HepG2 (cell line): ENCODE measurements at regions not wholly inside any gene's neighbourhood (a gene's known extent, or its start where the extent isn't known, plus 50 kb on each side); places are given as distances from the start of the nearest gene placed in this dataset.

Source experiments
- ATAC-seq: fragments of 200-7000 bp; cut with Tn5 transposase; 3 replicates; pipeline ENCODE4 v1.9.1; 2020; ENCODE audit warnings: mild to moderate bottlenecking, moderate library complexity
- BruUV-seq: library from RNA; stranded (reverse); fragments of 400-500 nt; replicated peaks from 2 replicates; lab custom pipeline; 2021; lab: Mats Ljungman, UMichigan
- CTCF ChIA-PET: fragments of 300-600 bp; formaldehyde crosslinking; extraction: SDS; loops from one replicate; lab custom pipeline; 2021; ENCODE audit warnings: low total read pairs, inconsistent platforms, low intra/inter-chr PET ratio; lab: Yijun Ruan, JAX
- POLR2A ChIA-PET: fragments of 350-600 bp; sonication (Branson Sonifier 250); formaldehyde crosslinking; loops from one replicate; lab custom pipeline; 2020; ENCODE audit warnings: antibody characterized with exemption, inconsistent platforms; lab: Yijun Ruan, JAX
- DNase-seq: peaks from one replicate; pipeline ENCODE4 v3.0.0-alpha.2; 2015; ENCODE audit warnings: low spot score
- FAIRE-seq: peaks from 3 replicates; lab custom pipeline; 2011; peaks lifted over from hg19 to GRCh38; lab: Jason Lieb, UNC
- H2AFZ ChIP-seq: one replicate; pipeline ENCODE4 v1.6.1; 2011; ENCODE audit warnings: low read length, inconsistent platforms
- H3K27ac ChIP-seq: fragments of 300-600 bp; 3 replicates; pipeline ENCODE4 v1.8.0; 2011; ENCODE audit warnings: mixed run types, mild to moderate bottlenecking, mixed read lengths, low read length, inconsistent platforms; ENCODE audit not compliant: insufficient read depth; ENCODE audit errors: extremely low read length
- H3K27me3 ChIP-seq, 2 experiments: fragments of 200-600 bp in 1 of 2; 2 replicates in 1 of 2; 3 replicates in 1 of 2; pipeline versions ENCODE4 v1.6.0 to v1.8.0; 2011; ENCODE audit warnings: low read length in 2 of 2, mild to moderate bottlenecking in 2 of 2, moderate library complexity in 2 of 2, inconsistent platforms in 1 of 2; ENCODE audit not compliant: insufficient read depth in 2 of 2, control insufficient read depth in 1 of 2
- H3K36me3 ChIP-seq, 2 experiments: fragments of 200-600 bp in 1 of 2; replicated peaks in 1 of 2; 2 replicates in 1 of 2; 3 replicates in 1 of 2; pipeline versions ENCODE4 v1.5.1 to v1.8.0; 2011; ENCODE audit warnings: low read length in 2 of 2, inconsistent platforms in 1 of 2; ENCODE audit not compliant: insufficient read depth in 2 of 2, control insufficient read depth in 1 of 2
- H3K4me1 ChIP-seq: 2 replicates; pipeline ENCODE4 v1.5.1; 2012; ENCODE audit warnings: low read length, inconsistent platforms; ENCODE audit not compliant: insufficient read depth
- H3K4me2 ChIP-seq: 2 replicates; pipeline ENCODE4 v1.6.0; 2011; ENCODE audit warnings: low read depth, low read length, inconsistent platforms
- H3K4me3 ChIP-seq, 3 experiments: fragments of 200-600 bp in 1 of 3; sonication (generic), shearing (Covaris generic) in 1 of 3; replicated peaks in 1 of 3; 2 replicates each; pipeline ENCODE4 v1.5.1; 2011 to 2016; ENCODE audit warnings: low read length in 3 of 3, inconsistent platforms in 2 of 3, low read depth in 2 of 3, mild to moderate bottlenecking in 2 of 3, control low read depth in 1 of 3, mixed read lengths in 1 of 3; ENCODE audit not compliant: insufficient read depth in 1 of 3
- H3K79me2 ChIP-seq: one replicate; pipeline ENCODE4 v1.6.1; 2011; ENCODE audit warnings: low read length, inconsistent platforms; ENCODE audit not compliant: insufficient read depth
- H3K9ac ChIP-seq: 2 replicates; pipeline ENCODE4 v1.6.0; 2011; ENCODE audit warnings: mild to moderate bottlenecking, low read depth, low read length, inconsistent platforms; ENCODE audit not compliant: insufficient read depth
- H3K9me3 ChIP-seq: 2 replicates; pipeline ENCODE4 v1.5.1; 2012; ENCODE audit warnings: mild to moderate bottlenecking, low read length
- H4K20me1 ChIP-seq: 2 replicates; pipeline ENCODE4 v1.6.0; 2011; ENCODE audit warnings: inconsistent platforms, mild to moderate bottlenecking, low read length, moderate library complexity; ENCODE audit not compliant: insufficient read depth
- CREB1 ChIP-seq, 2 experiments: fragments of 450-650 bp in 1 of 2; IDR thresholded peaks; 2 replicates each; pipeline ENCODE4 v1.6.1; 2016 to 2017; ENCODE audit warnings: control low read depth in 1 of 2, mild to moderate bottlenecking in 1 of 2, missing compliant biosample characterization in 1 of 2, missing genetic modification characterization in 1 of 2
- HBP1 ChIP-seq: IDR thresholded peaks from 2 replicates; pipeline ENCODE4 v1.6.1; 2016; ENCODE audit warnings: low read depth, control low read depth
- KDM3A ChIP-seq: IDR thresholded peaks from 2 replicates; pipeline ENCODE4 v1.6.1; 2018; ENCODE audit warnings: low read depth, missing compliant biosample characterization
- KLF9 ChIP-seq: IDR thresholded peaks from 2 replicates; pipeline ENCODE4 v1.6.1; 2016; ENCODE audit warnings: low read depth
- MLLT10 ChIP-seq: sonication (generic); formaldehyde crosslinking; IDR thresholded peaks from 2 replicates; pipeline ENCODE4 v1.4.0; 2020; ENCODE audit warnings: missing genetic modification reagents
- NBN ChIP-seq: fragments of 450-650 bp; conservative IDR thresholded peaks from 2 replicates; pipeline ENCODE4 v1.6.1; 2017
- NFE2 ChIP-seq: sonication (generic); formaldehyde crosslinking; IDR thresholded peaks from 2 replicates; pipeline ENCODE4 v1.4.0; 2020; ENCODE audit warnings: missing genetic modification reagents
- NFE2L2 ChIP-seq: fragments of 150-350 bp; IDR thresholded peaks from 2 replicates; pipeline ENCODE4 v1.6.1; 2014; ENCODE audit warnings: low read length
- PHB2 ChIP-seq: fragments of 450-650 bp; IDR thresholded peaks from 2 replicates; pipeline ENCODE4 v1.6.1; 2018; ENCODE audit not compliant: partially characterized antibody
- PHF5A ChIP-seq: IDR thresholded peaks from one replicate; pipeline ENCODE4 v1.6.1; 2018; ENCODE audit warnings: low read depth, missing genetic modification reagents; ENCODE audit not compliant: unreplicated experiment
- ZBTB20 ChIP-seq: sonication (generic); formaldehyde crosslinking; IDR thresholded peaks from 2 replicates; pipeline ENCODE4 v1.8.1; 2023; ENCODE audit warnings: missing genetic modification reagents, low read depth, mild to moderate bottlenecking, borderline replicate concordance
- ZC3H4 ChIP-seq: sonication (generic); formaldehyde crosslinking; IDR thresholded peaks from 2 replicates; pipeline ENCODE4 v1.4.0; 2020; ENCODE audit warnings: missing genetic modification reagents, borderline replicate concordance
- ZNF589 ChIP-seq: sonication (generic); formaldehyde crosslinking; conservative IDR thresholded peaks from 2 replicates; pipeline ENCODE4 v1.8.0; 2022; ENCODE audit warnings: mild to moderate bottlenecking, moderate library complexity, missing genetic modification reagents
- WGBS: methylation state at CpG from one replicate; pipeline ENCODE4 v1.1.6; 2017; ENCODE audit warnings: low lambda C conversion rate; 5-methylcytosine and 5-hydroxymethylcytosine counted together
- in situ Hi-C: cut with HindIII; loops from 2 replicates; pipeline ENCODE4 v1.10.0; 2017; ENCODE audit warnings: low pct_unique_long_range_greater_than_20kb; ENCODE audit not compliant: extremely low pct_ligation_motif_present
- intact Hi-C: fragments of 100-400 bp; cut with micrococcal nuclease; formaldehyde crosslinking; loops from one replicate; pipeline ENCODE4 v1.10.0; 2022; ENCODE audit not compliant: unreplicated experiment
- TF ChIP-seq, protein P1 (sequence below), 2 experiments: fragments of 450-650 bp in 1 of 2; sonication (generic) in 1 of 2; formaldehyde crosslinking in 1 of 2; IDR thresholded peaks; 2 replicates each; pipeline versions ENCODE4 v1.6.1 to v1.8.0; 2016 to 2022; ENCODE audit warnings: antibody characterized with exemption in 1 of 2, mild to moderate bottlenecking in 1 of 2, missing genetic modification reagents in 1 of 2

- Histone ChIP-seq H4K20me1 (no peaks in the 10 kb centered on the region), H3K27ac (no peak overlapping the region), H3K9ac (no peak overlapping the region), H3K36me3 (no peaks in the 10 kb centered on the region), H3K27me3 (peaks cover 0 to 6% of the 10 kb centered on the region in 2 experiments; a peak in 3 of 5 replicates), H2AFZ (no peak overlapping the region), H3K79me2 (no peaks in the 10 kb centered on the region), H3K9me3 (no peaks in the 10 kb centered on the region), H3K4me1 (peaks cover 8% of the 10 kb centered on the region), H3K4me2 (no peak overlapping the region), H3K4me3 (no peak overlapping the region)
- in situ Hi-C loops = no loop called here
- no TSS peak for BruUV-seq
- CTCF ChIA-PET = no interaction called here
- POLR2A ChIA-PET = no interaction called here
- no peak for DNase-seq
- WGBS = 34% methylated on average over 2 of the region's 2 CpGs
- FAIRE-seq = no peak
- intact Hi-C loops = no loop called here
- no peak for ATAC-seq
- TF ChIP-seq HBP1 (no peak), ZBTB20 (CRISPR knock-in tag) (no peak), NFE2L2 (no peak), NBN (no peak), CREB1 (IDR thresholded peaks at IDR 0.05) (no peak), CREB1 (CRISPR knock-in tag; IDR thresholded peaks at IDR 0.05) (no peak), MLLT10 (CRISPR knock-in tag) (no peak), PHF5A (CRISPR knock-in tag) (no peak), KDM3A (CRISPR knock-in tag) (no peak), ZNF589 (CRISPR knock-in tag) (no peak), ZC3H4 (CRISPR knock-in tag) (no peak), KLF9 (CRISPR knock-in tag) (no peak), PHB2 (no peak), NFE2 (CRISPR knock-in tag) (no peak)
- TF ChIP-seq, protein P1, sequence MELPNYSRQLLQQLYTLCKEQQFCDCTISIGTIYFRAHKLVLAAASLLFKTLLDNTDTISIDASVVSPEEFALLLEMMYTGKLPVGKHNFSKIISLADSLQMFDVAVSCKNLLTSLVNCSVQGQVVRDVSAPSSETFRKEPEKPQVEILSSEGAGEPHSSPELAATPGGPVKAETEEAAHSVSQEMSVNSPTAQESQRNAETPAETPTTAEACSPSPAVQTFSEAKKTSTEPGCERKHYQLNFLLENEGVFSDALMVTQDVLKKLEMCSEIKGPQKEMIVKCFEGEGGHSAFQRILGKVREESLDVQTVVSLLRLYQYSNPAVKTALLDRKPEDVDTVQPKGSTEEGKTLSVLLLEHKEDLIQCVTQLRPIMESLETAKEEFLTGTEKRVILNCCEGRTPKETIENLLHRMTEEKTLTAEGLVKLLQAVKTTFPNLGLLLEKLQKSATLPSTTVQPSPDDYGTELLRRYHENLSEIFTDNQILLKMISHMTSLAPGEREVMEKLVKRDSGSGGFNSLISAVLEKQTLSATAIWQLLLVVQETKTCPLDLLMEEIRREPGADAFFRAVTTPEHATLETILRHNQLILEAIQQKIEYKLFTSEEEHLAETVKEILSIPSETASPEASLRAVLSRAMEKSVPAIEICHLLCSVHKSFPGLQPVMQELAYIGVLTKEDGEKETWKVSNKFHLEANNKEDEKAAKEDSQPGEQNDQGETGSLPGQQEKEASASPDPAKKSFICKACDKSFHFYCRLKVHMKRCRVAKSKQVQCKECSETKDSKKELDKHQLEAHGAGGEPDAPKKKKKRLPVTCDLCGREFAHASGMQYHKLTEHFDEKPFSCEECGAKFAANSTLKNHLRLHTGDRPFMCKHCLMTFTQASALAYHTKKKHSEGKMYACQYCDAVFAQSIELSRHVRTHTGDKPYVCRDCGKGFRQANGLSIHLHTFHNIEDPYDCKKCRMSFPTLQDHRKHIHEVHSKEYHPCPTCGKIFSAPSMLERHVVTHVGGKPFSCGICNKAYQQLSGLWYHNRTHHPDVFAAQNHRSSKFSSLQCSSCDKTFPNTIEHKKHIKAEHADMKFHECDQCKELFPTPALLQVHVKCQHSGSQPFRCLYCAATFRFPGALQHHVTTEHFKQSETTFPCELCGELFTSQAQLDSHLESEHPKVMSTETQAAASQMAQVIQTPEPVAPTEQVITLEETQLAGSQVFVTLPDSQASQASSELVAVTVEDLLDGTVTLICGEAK (IDR thresholded peaks at IDR 0.05) = no peak
- TF ChIP-seq, protein P1 (CRISPR knock-in tag; IDR thresholded peaks at IDR 0.05) = no peak
These were observed 107.3 kb upstream of the DAPK1 start for GRCh38 chr9:87390361-87390760.
